Large intestine (tissue), 3 donors: ENCODE measurements at regions not wholly inside any gene's neighbourhood (a gene's known extent, or its start where the extent isn't known, plus 50 kb on each side); places are given as distances from the start of the nearest gene placed in this dataset.
"Not testable (repeated sequence)": the region's sequence is repeated elsewhere in the genome, so short reads cannot be mapped to it uniquely, and the experiment has no call there.

Source experiments
- DNase-seq, 2 donors: peaks; one replicate each; pipeline versions ENCODE4 v3.0.0 to v3.0.0-alpha.2; 2013
- H3K27ac ChIP-seq: one replicate; pipeline ENCODE4 v1.5.1; 2013; ENCODE audit warnings: low read length
- H3K27me3 ChIP-seq: 2 replicates; pipeline ENCODE4 v1.6.1; 2013; ENCODE audit warnings: low read length; ENCODE audit not compliant: control insufficient read depth, insufficient read depth
- H3K36me3 ChIP-seq: 2 replicates; pipeline ENCODE4 v1.6.1; 2013; ENCODE audit warnings: low read length; ENCODE audit not compliant: control insufficient read depth, insufficient read depth
- H3K4me1 ChIP-seq: one replicate; pipeline ENCODE4 v1.6.1; 2013; ENCODE audit warnings: low read length; ENCODE audit not compliant: control insufficient read depth, insufficient read depth
- H3K4me3 ChIP-seq: one replicate; pipeline ENCODE4 v1.5.1; 2013; ENCODE audit warnings: low read length
- H3K9me3 ChIP-seq: one replicate; pipeline ENCODE4 v1.6.1; 2013; ENCODE audit warnings: mild to moderate bottlenecking, low read depth, low read length, moderate library complexity; ENCODE audit not compliant: control insufficient read depth
- WGBS: methylation state at CpG from one replicate; pipeline ENCODE4 v1.1.5; 2013; ENCODE audit warnings: low lambda C conversion rate; ENCODE audit not compliant: insufficient coverage; 5-methylcytosine and 5-hydroxymethylcytosine counted together

DNA sequence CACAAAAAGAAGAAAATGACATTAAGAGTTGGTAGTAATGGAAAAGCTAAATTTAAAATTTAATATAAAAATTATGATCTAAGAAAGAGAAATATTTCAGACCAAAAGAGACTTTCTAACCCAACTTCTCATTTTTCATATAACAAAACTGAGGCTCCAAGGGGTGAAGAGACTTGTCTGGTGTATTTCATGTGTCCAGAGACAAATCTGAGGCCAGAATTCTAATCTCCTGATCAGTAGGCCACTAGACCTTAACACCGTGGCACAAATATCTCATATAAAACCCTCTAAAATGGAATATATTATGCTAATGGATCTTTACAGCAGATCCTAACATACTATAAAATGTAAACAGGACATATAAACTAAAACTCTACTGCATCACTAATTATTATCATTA, 275.7 kb upstream of the SLC16A7 start:
- Histone ChIP-seq H3K27me3 (no peaks in the 10 kb centered on the region), H3K27ac (no peak overlapping the region), H3K9me3 (no peaks in the 10 kb centered on the region), H3K36me3 (no peaks in the 10 kb centered on the region), H3K4me1 (no peaks in the 10 kb centered on the region), H3K4me3 (no peak overlapping the region)
- WGBS, result no CpG with 5 or more reads among the region's 1 CpG
- no peak for DNase-seq

DNA sequence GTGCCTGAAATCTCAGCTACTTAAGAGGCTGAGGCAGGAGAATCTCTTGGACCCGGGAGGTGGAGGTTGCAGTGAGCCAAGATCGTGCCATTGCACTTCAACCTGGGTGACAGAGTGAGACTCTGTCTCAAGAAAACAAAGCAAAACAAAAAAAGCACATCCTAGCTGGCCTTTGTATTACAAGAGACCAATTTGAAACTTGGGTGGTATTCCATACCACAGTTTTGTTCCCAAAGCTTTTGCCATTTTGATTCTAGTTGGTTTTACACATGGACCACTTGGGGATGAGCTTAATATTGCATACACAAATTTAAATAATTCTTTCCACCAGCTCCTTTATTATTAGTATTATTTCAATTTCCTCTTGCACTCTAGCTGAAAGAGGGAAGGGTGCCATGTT, 276.9 kb upstream of the SLC16A7 start:
- 80% methylated on average over 1 of the region's 2 CpGs for WGBS
- H3K36me3 ChIP-seq, result no peaks in the 10 kb centered on the region
- DNase-seq, result no peak

DNA sequence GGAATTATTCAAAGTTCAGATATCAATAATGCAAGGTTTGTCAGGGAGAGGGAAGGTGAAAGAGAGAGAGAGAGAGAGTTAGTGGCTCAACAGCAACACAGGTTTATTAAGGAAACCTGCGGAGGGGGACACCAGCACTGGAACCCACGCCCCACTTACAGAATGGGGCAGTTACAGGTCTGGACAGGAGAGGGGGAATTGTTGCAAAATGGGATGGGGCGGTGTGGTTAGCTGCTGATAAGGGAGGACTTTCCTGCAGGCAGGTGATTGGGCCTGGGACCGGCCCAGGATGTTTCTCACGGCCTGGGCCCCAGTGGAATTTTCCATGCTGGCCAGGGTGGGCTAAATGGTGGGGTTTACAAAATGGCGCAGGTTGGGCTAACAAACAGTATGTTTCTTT, 278.2 kb upstream of the SLC16A7 start:
- 100% methylated on average over 1 of the region's 6 CpGs for WGBS
- DNase-seq, result no peak
- no peaks in the 10 kb centered on the region for H3K36me3 ChIP-seq
- no peak overlapping the region for H3K27ac ChIP-seq
- no peak overlapping the region for H3K4me3 ChIP-seq
- no peaks in the 10 kb centered on the region for H3K9me3 ChIP-seq
- no peaks in the 10 kb centered on the region for H3K27me3 ChIP-seq
- H3K4me1 ChIP-seq, result no peaks in the 10 kb centered on the region

More for the DNA sequence above, 276.9 kb upstream of the SLC16A7 start:
- H3K27me3 ChIP-seq, result no peaks in the 10 kb centered on the region
- no peaks in the 10 kb centered on the region for H3K9me3 ChIP-seq
- H3K27ac ChIP-seq, result no peak overlapping the region
- no peaks in the 10 kb centered on the region for H3K4me1 ChIP-seq
- H3K4me3 ChIP-seq, result no peak overlapping the region

DNA sequence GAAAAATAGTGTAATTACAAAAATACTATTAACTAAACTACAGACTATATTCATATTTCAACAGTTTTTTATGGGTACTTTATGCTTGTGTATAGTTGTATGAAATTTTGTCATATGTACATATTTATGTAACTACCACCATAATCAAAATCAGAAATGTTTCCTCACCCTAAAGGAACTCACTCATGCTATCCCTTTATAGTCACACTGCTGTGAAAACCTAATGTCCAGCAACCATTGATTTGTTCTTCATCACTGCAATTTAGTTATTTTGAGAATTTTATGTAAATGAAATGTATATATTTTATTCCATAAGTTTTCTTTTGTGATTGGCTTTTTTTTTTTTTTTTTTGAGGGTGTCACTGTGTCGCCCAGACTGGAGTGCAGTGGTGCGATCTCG, 278.9 kb upstream of the SLC16A7 start:
- no CpG with 5 or more reads among the region's 3 CpGs for WGBS
- no peak for DNase-seq
- no peaks in the 10 kb centered on the region for H3K27me3 ChIP-seq
- H3K9me3 ChIP-seq, result peaks cover 2% of the 10 kb centered on the region
- H3K36me3 ChIP-seq, result no peaks in the 10 kb centered on the region
- H3K4me3 ChIP-seq, result no peak overlapping the region
- H3K27ac ChIP-seq, result no peak overlapping the region
- no peaks in the 10 kb centered on the region for H3K4me1 ChIP-seq

DNA sequence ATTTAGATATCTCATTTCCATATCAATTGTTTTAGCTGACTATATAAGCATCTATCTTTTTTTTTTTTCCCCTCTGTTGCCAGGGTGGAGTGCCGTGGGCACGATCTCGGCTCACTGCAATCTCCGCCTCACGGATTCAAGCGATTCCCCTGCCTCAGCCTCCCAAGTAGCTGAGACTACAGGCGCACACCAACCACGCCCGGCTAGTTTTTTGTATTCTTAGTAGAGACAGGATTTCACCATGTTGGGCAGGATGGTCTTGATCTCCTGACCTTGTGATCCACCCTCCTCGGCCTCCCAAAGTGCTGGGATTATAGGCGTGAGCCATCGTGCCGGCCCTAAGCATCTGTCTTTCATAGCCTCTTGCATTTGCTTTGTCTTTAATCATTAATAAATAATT, 279.5 kb upstream of the SLC16A7 start:
- not testable (repeated sequence) for H3K4me3 ChIP-seq, DNase-seq, H3K36me3 ChIP-seq, H3K27me3 ChIP-seq, H3K9me3 ChIP-seq, H3K4me1 ChIP-seq, H3K27ac ChIP-seq
- 83% methylated on average over 1 of the region's 13 CpGs for WGBS

DNA sequence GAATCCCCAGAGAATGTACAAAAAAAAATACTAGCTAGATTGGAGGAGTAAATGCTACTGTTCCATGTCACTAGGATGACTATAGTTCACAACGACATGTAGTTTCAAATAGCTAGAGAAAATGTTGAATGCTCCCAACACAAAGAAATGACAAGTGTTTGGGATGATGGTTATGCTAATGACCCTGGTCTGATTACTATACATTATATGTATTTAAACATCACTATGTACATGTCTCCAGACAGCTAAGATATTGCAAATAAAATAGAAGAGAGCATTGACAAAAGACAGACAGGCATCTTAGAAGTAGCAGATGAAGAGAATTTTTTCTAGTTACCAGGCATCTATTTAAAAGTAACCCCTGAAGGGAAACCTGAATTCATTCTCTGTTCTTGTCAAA, 281.6 kb upstream of the SLC16A7 start:
- H3K27ac ChIP-seq, result no peak overlapping the region
- WGBS, result 100% methylated on average over 1 of the region's 1 CpG
- H3K27me3 ChIP-seq, result no peaks in the 10 kb centered on the region
- no peaks in the 10 kb centered on the region for H3K36me3 ChIP-seq
- no peak for DNase-seq
- H3K4me1 ChIP-seq, result no peaks in the 10 kb centered on the region
- H3K4me3 ChIP-seq, result no peak overlapping the region
- H3K9me3 ChIP-seq, result peaks cover 9% of the 10 kb centered on the region

DNA sequence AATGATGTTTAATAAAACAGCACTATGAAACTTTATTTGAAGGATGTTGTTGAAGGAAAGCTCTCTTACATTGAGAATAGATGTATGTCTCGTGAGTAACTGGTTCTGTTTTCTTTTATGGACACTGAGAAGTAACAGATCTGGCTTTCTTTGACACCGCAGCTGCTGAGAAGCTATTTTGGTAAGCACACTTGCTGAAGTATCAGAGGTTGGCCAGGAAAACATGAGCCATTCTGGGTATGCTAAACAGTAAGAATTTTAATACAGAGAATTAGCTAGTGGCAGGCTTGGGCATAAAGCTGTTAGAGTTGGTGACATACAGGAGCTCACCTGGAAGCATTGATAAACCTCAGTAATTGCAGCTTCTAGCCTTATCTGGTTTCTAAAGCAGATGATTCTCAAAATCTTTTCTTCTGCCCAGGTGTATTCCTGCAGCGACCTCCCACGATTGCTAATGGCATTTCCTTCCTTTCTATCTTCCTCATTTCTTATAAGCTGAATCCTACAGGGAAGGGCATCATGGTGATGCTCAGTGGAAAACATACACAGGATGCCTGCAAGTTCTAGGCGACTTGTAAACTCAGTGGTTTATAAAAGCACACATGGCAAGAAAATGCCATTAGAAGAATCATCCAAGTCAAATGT, 291.6 kb upstream of the SLC16A7 start:
- 33% methylated on average over 1 of the region's 5 CpGs for WGBS
- no peaks in the 10 kb centered on the region for H3K36me3 ChIP-seq
- H3K4me1 ChIP-seq, result no peaks in the 10 kb centered on the region
- H3K4me3 ChIP-seq, result no peak overlapping the region
- no peak for DNase-seq
- H3K27ac ChIP-seq, result no peak overlapping the region
- H3K27me3 ChIP-seq, result no peaks in the 10 kb centered on the region
- H3K9me3 ChIP-seq, result no peaks in the 10 kb centered on the region

DNA sequence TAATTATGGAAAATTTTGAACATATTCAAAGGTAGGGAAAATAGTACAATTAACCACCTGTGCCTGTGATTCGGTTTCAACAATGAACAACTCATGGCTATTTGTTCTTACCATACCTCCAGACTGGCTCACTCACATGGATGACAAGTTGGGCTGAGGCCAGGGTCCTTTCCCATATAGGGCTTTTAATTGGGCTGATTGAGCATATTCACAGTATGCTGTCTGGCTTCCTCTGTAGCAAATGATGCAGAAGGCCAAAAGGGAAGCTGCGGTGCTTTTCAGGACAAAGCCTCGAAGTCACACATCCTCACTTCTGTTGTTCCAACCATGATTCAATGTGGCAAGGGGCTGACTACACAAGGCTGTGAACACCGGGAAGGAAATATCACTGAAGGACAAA, 297.5 kb upstream of the SLC16A7 start:
- WGBS, result no CpG with 5 or more reads among the region's 4 CpGs
- H3K27me3 ChIP-seq, result no peaks in the 10 kb centered on the region
- no peak for DNase-seq
- no peaks in the 10 kb centered on the region for H3K9me3 ChIP-seq
- no peak overlapping the region for H3K4me3 ChIP-seq
- no peaks in the 10 kb centered on the region for H3K4me1 ChIP-seq
- no peaks in the 10 kb centered on the region for H3K36me3 ChIP-seq
- no peak overlapping the region for H3K27ac ChIP-seq

DNA sequence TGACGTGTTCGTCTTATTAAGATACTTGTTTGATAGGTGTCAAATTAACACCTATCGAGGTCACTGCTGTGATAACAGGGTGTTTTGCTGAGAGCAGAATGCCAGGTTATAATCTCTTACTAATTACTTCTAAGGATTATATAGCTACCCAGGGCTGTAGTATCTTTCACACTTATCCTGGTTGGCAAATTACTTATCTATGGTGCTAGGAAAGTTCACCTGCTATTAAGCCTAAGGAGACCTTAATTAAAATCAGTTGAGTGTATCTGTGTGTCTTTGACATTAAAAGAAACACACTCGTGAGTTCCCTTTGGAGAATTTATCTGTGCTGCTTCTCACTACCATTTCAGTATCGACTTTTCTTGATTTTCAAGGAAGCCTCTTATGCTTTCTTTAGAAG, 301.6 kb upstream of the SLC16A7 start:
- H3K4me3 ChIP-seq, result no peak overlapping the region
- DNase-seq, result no peak
- WGBS, result 100% methylated on average over 2 of the region's 5 CpGs
- H3K4me1 ChIP-seq, result no peaks in the 10 kb centered on the region
- H3K36me3 ChIP-seq, result no peaks in the 10 kb centered on the region
- no peak overlapping the region for H3K27ac ChIP-seq
- no peaks in the 10 kb centered on the region for H3K27me3 ChIP-seq
- no peaks in the 10 kb centered on the region for H3K9me3 ChIP-seq

DNA sequence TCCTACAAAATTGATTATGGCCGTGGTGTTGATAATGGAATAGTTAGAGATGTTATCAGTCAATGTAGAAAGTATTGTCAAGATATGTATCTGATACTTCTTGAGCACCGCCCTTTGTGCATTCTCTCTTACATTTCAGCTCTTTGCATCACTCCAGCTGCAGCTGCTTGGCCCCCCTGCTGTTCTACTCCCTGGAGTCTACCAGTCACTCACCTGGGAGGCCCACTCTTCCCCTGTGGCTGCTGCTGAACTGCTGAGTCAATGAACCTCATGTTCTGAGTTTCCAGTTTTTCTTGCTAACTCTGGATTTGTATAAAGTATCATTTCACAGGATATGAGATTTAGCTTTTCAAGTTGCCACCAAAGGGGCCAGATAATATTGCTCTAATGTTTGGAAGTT, 312.8 kb upstream of the SLC16A7 start:
- WGBS, result no CpG with 5 or more reads among the region's 2 CpGs
- Histone ChIP-seq H3K9me3 (no peaks in the 10 kb centered on the region), H3K27me3 (no peaks in the 10 kb centered on the region), H3K4me1 (no peaks in the 10 kb centered on the region), H3K27ac (no peak overlapping the region), H3K4me3 (no peak overlapping the region), H3K36me3 (no peaks in the 10 kb centered on the region)
- DNase-seq, result no peak

DNA sequence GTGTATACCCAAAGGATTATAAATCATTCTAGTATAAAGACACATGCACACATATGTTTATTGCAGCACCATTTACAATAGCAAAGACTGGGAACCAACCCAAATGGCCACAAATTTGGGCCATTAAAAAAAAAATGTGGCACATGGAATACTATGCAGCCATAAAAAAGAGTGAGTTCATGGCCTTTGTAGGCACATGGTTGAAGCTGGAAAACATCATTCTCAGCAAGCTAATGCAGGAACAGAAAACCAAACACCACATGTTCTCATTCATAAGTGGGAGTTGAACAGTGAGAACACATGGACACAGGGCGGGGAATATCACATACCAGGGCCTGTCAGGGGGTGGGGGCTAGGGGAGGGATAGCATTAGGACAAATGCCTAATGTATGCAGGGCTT, 322.3 kb upstream of the SLC16A7 start:
- no CpG with 5 or more reads among the region's 1 CpG for WGBS

More for the DNA sequence above, 322.3 kb upstream of the SLC16A7 start:
- H3K36me3 ChIP-seq, H3K4me3 ChIP-seq, H3K27me3 ChIP-seq, DNase-seq, H3K27ac ChIP-seq, H3K9me3 ChIP-seq, H3K4me1 ChIP-seq: not testable (repeated sequence)
